ENCODE measurements at regions not wholly inside any gene's neighbourhood (a gene's known extent, or its start where the extent isn't known, plus 50 kb on each side); places are given as distances from the start of the nearest gene placed in this dataset.
"Not testable (repeated sequence)": the region's sequence is repeated elsewhere in the genome, so short reads cannot be mapped to it uniquely, and the experiment has no call there.

DNA sequence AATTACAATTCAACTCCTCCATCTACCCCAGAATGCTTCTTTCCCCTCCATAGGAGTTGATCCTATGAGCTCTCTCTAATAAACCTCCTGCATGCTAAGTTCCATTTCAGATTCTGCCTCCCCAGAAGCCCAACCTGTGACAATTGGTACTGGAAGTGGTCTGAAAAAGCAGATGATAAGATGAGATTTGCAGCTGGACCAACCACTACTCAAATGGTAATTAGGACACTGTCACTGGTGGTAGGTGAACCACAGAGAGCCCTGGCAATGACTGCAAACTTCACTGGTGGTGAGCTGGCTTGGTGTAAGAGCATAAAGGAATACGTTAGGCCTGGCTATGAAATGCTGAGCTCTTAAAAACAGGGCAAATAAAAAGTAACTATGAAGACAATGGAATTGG, 112.6 kb downstream of the ESM1 start:
- H3K36me3 ChIP-seq = no peaks in the 10 kb centered on the region
- no peak overlapping the region for H3K27ac ChIP-seq
- no peak for TF ChIP-seq POLR2A (IDR thresholded peaks at IDR 0.05)
- TF ChIP-seq, protein P1, sequence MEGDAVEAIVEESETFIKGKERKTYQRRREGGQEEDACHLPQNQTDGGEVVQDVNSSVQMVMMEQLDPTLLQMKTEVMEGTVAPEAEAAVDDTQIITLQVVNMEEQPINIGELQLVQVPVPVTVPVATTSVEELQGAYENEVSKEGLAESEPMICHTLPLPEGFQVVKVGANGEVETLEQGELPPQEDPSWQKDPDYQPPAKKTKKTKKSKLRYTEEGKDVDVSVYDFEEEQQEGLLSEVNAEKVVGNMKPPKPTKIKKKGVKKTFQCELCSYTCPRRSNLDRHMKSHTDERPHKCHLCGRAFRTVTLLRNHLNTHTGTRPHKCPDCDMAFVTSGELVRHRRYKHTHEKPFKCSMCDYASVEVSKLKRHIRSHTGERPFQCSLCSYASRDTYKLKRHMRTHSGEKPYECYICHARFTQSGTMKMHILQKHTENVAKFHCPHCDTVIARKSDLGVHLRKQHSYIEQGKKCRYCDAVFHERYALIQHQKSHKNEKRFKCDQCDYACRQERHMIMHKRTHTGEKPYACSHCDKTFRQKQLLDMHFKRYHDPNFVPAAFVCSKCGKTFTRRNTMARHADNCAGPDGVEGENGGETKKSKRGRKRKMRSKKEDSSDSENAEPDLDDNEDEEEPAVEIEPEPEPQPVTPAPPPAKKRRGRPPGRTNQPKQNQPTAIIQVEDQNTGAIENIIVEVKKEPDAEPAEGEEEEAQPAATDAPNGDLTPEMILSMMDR (IDR thresholded peaks at IDR 0.05) = no peak
- H3K4me3 ChIP-seq = no peak overlapping the region
- no peaks in the 10 kb centered on the region for H3K9me3 ChIP-seq
- H3K4me1 ChIP-seq = peaks cover 0 to 4% (median 4%) of the 10 kb centered on the region in 3 donors
- H3K27me3 ChIP-seq = no peaks in the 10 kb centered on the region
- DNase-seq = no peak
- WGBS, 2 donors = 89 to 92% methylated on average over 1 of the region's 1 CpG
- intact Hi-C loops (cut with DNase I) = no loop called here

- no peak for TF ChIP-seq POLR2A (IDR thresholded peaks at IDR 0.05)
- TF ChIP-seq, protein P1 (IDR thresholded peaks at IDR 0.05) = no peak
- intact Hi-C loops (cut with DNase I) = no loop called here
- Histone ChIP-seq H3K4me3 (no peak overlapping the region), H3K27ac (no peak overlapping the region), H3K4me1 (peaks cover 0 to 8% (median 4%) of the 10 kb centered on the region in 3 donors), H3K27me3 (no peaks in the 10 kb centered on the region), H3K9me3 (no peaks in the 10 kb centered on the region), H3K36me3 (no peaks in the 10 kb centered on the region)
- no peak for DNase-seq
- WGBS, 2 donors = 51 to 77% methylated on average over 3 of the region's 3 CpGs
Observed at GRCh38 chr5:54870271-54870670, 115.1 kb downstream of the ESM1 start.

DNA sequence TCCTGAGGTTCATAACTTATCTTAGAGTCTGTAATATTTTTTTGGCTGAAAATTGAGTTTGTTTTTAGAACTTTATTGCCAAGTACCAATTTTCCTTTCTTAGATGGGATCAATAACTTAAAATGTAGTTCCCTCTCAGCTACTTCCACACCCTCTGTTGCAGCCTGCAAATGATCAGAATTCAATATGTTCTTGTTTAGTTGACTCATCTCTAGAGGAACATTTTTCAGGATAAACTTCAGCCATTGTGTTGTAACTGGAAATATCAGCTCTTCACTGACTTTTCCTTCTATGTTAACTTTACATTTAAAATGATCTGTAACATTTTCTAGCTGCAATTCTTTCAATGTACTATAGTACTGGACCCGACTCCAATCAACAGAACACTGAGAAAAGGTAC, 115.7 kb downstream of the ESM1 start:
- H3K9me3 ChIP-seq = no peaks in the 10 kb centered on the region
- DNase-seq = no peak
- H3K27ac ChIP-seq = no peak overlapping the region
- no peaks in the 10 kb centered on the region for H3K36me3 ChIP-seq
- TF ChIP-seq, protein P1 (IDR thresholded peaks at IDR 0.05) = no peak
- no peak for TF ChIP-seq POLR2A (IDR thresholded peaks at IDR 0.05)
- intact Hi-C loops (cut with DNase I) = loop anchor here (5.0 kb wide), 1 partner anchor 352 kb away; the partner anchor contains the start of gene SNX18
- WGBS, 2 donors = 75 to 100% methylated on average over 1 of the region's 1 CpG
- no peak overlapping the region for H3K4me3 ChIP-seq
- H3K27me3 ChIP-seq = peaks cover 0 to 4% (median 0%) of the 10 kb centered on the region in 4 donors
- H3K4me1 ChIP-seq = peaks cover 0 to 8% (median 4%) of the 10 kb centered on the region in 3 donors

DNA sequence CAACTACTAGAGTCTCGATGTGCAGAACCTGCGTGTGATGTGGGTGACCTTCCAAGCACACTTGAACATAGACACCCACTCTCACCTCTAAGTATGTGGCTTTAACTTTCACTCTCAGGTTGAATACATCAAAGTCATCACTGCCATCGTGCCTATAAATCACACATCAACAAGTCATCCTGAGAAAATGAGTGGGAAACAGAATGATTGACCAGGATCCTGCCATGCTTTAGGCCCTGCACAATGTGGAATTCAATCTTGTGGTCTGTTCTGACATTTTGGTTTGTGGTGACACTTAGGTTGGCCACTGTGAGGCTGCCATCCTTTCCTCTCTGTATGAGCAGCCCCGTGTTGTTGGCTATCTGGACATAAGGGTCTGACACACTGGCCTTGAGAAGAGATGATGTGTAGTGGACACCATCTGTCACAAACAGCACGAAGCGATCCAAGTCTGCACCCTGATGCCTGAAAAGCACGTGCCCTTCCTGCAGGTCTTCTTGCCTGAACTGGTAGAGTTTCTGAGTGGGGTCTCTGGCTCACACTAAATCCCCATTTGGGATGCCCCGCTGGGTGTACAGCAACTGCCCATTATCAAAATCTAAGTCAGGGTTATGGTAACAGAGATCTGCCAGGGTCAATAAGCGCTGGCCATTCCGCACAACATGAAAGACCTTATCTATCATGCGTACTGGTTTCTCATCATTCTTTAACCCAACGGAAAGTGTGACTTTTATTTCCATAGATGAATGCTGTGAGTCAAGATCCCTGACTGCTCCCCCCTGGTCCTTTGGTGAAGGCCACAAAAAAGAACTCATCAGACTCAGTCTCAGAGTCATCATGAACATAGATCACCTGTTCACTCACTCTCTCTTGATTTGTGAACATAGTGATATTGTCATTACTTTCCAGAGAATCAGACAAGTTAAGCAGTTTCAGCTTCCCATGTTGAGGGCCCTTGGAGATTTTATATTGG, 116.6 kb downstream of the ESM1 start:
- Histone ChIP-seq H3K4me1 (peaks cover 0 to 4% (median 0%) of the 10 kb centered on the region in 3 donors), H3K27me3 (peaks cover 0 to 6% (median 0%) of the 10 kb centered on the region in 4 donors), H3K36me3 (no peaks in the 10 kb centered on the region), H3K9me3 (no peaks in the 10 kb centered on the region), H3K4me3 (no peak overlapping the region), H3K27ac (no peak overlapping the region)
- DNase-seq = no peak
- TF ChIP-seq, protein P1 (IDR thresholded peaks at IDR 0.05) = no peak
- TF ChIP-seq POLR2A (IDR thresholded peaks at IDR 0.05) = no peak
- intact Hi-C loops (cut with DNase I) = loop anchor here (5.0 kb wide), 1 partner anchor 351 kb away; the partner anchor contains the start of gene SNX18
- WGBS, 2 donors = 66 to 70% methylated on average over 9 to 11 of the region's 12 CpGs

DNA sequence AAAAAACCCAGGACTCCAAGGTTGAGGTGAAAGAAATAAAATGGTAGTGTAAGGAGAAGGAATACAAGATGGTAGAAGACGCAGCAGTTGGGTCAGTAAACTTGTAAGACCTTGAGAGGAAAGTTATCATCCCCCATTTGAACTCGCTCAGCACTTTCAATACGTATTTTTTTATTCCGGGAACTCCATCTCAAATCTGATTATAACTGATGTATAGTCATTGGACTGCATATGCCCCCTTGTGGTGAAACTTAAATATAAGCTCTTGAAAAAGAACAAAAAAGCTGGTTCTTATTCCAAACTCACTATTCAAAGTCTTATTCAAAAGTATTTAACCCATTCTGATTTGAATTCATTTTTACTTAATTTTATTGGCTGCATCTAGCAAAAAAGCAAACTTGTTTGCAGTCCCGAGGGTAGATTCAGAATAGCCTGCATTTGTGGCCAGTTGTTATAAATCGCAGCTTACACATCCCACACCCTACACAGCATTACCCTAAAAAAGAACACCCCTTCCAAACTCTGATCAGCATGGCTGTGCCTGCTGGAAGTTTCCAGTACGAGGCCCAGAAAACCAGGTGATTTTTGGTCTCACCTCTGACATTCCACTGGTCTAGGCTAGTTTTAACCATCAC, 118.0 kb downstream of the ESM1 start:
- Histone ChIP-seq H3K4me3 (peak overlapping the region in 1 of 4 donors; percentile 42), H3K27ac (no peak overlapping the region), H3K9me3 (no peaks in the 10 kb centered on the region), H3K36me3 (no peaks in the 10 kb centered on the region), H3K4me1 (peaks cover 0 to 4% (median 0%) of the 10 kb centered on the region in 3 donors), H3K27me3 (peaks cover 0 to 6% (median 0%) of the 10 kb centered on the region in 4 donors)
- intact Hi-C loops (cut with DNase I) = loop anchor here (5.0 kb wide), 1 partner anchor 350 kb away; the partner anchor contains the start of gene SNX18
- no peak for TF ChIP-seq POLR2A (IDR thresholded peaks at IDR 0.05)
- TF ChIP-seq, protein P1 (IDR thresholded peaks at IDR 0.05) = peak; percentile 37 to 75 (median 68)
- 19 to 25% methylated on average over 7 of the region's 7 CpGs for WGBS, 2 donors
- DNase-seq = no peak

GRCh38 chr5:54864911-54865515, 120.4 kb downstream of the ESM1 start:
- not testable (repeated sequence) for H3K9me3 ChIP-seq, H3K4me1 ChIP-seq, H3K27ac ChIP-seq, DNase-seq, H3K36me3 ChIP-seq, H3K27me3 ChIP-seq, H3K4me3 ChIP-seq
- 100% methylated on average over 1 of the region's 44 CpGs; no CpG with 5 or more reads in 1 of the 2 donors for WGBS, 2 donors
- intact Hi-C loops (cut with DNase I) = loop anchor here (5.0 kb wide), 1 partner anchor 348 kb away; the partner anchor contains the start of gene SNX18
